Neural progenitor cell (in vitro differentiated cells): ENCODE measurements at regions not wholly inside any gene's neighbourhood (a gene's known extent, or its start where the extent isn't known, plus 50 kb on each side); places are given as distances from the start of the nearest gene placed in this dataset.

Source experiments
- DNase-seq: peaks from one replicate; pipeline ENCODE4 v3.0.0-alpha.2; 2016; ENCODE audit warnings: low spot score
- H2AFZ ChIP-seq: fragments of 200-600 bp; sonication (generic); replicated peaks from 2 replicates; pipeline ENCODE4 v1.6.1; 2016; ENCODE audit warnings: antibody characterized with exemption
- H3F3A ChIP-seq: fragments of 200-600 bp; sonication (generic); 2 replicates; pipeline ENCODE4 v1.6.1; 2016; ENCODE audit warnings: antibody characterized with exemption, low read depth
- H3K27ac ChIP-seq: fragments of 200-600 bp; sonication (generic); 2 replicates; pipeline ENCODE4 v1.5.1; 2016; ENCODE audit warnings: mild to moderate bottlenecking
- H3K27me3 ChIP-seq: fragments of 200-600 bp; sonication (generic); 2 replicates; pipeline ENCODE4 v1.6.1; 2016; ENCODE audit warnings: mild to moderate bottlenecking, moderate library complexity
- H3K36me3 ChIP-seq: fragments of 200-600 bp; sonication (generic); 2 replicates; pipeline ENCODE4 v1.5.1; 2016
- H3K4me1 ChIP-seq: fragments of 200-600 bp; sonication (generic); 2 replicates; pipeline ENCODE4 v1.6.1; 2016; ENCODE audit warnings: mixed run types
- H3K4me2 ChIP-seq: fragments of 200-600 bp; sonication (generic); 2 replicates; pipeline ENCODE4 v1.6.1; 2016
- H3K4me3 ChIP-seq: fragments of 200-600 bp; sonication (generic); 2 replicates; pipeline ENCODE4 v1.5.1; 2016
- H3K79me2 ChIP-seq: fragments of 200-600 bp; sonication (generic); 2 replicates; pipeline ENCODE4 v1.6.1; 2016; ENCODE audit warnings: low read depth
- H3K9ac ChIP-seq: fragments of 200-600 bp; sonication (generic); 2 replicates; pipeline ENCODE4 v1.6.1; 2016
- H3K9me3 ChIP-seq: fragments of 200-600 bp; sonication (generic); 2 replicates; pipeline ENCODE4 v1.5.1; 2016; ENCODE audit warnings: low read depth
- H4K20me1 ChIP-seq: fragments of 200-600 bp; sonication (generic); 2 replicates; pipeline ENCODE4 v1.6.1; 2016; ENCODE audit warnings: low read depth
- H3K27ac Mint-ChIP-seq: 3 replicates; pipeline ENCODE4 v1.8.0; 2021; ENCODE audit warnings: mixed read lengths
- H3K27me3 Mint-ChIP-seq: 2 replicates; pipeline ENCODE4 v1.8.0; 2022; ENCODE audit warnings: low read depth, mild to moderate bottlenecking, inconsistent platforms, moderate library complexity, mixed read lengths; ENCODE audit not compliant: insufficient read depth
- H3K36me3 Mint-ChIP-seq: 3 replicates; pipeline ENCODE4 v1.8.0; 2021; ENCODE audit warnings: mixed read lengths
- H3K4me1 Mint-ChIP-seq: 3 replicates; pipeline ENCODE4 v1.8.0; 2021; ENCODE audit warnings: mixed read lengths
- H3K4me3 Mint-ChIP-seq: 3 replicates; pipeline ENCODE4 v1.8.0; 2021; ENCODE audit warnings: mild to moderate bottlenecking, moderate library complexity, mixed read lengths
- H3K9me3 Mint-ChIP-seq: 3 replicates; pipeline ENCODE4 v1.8.0; 2020; ENCODE audit warnings: mixed read lengths
- EZH2 ChIP-seq: fragments of 200-600 bp; sonication (generic); IDR thresholded peaks from 2 replicates; pipeline ENCODE4 v1.6.1; 2017; ENCODE audit warnings: antibody characterized with exemption, mild to moderate bottlenecking, moderate library complexity
- EZH2phosphoT487 ChIP-seq: fragments of 200-600 bp; sonication (generic); IDR thresholded peaks from 2 replicates; pipeline ENCODE4 v1.6.1; 2017; ENCODE audit warnings: antibody characterized with exemption
- TF ChIP-seq, protein P1 (sequence below): fragments of 200-600 bp; sonication (generic); IDR thresholded peaks from 2 replicates; pipeline ENCODE4 v1.5.1; 2017; ENCODE audit warnings: antibody characterized with exemption, mild to moderate bottlenecking

DNA sequence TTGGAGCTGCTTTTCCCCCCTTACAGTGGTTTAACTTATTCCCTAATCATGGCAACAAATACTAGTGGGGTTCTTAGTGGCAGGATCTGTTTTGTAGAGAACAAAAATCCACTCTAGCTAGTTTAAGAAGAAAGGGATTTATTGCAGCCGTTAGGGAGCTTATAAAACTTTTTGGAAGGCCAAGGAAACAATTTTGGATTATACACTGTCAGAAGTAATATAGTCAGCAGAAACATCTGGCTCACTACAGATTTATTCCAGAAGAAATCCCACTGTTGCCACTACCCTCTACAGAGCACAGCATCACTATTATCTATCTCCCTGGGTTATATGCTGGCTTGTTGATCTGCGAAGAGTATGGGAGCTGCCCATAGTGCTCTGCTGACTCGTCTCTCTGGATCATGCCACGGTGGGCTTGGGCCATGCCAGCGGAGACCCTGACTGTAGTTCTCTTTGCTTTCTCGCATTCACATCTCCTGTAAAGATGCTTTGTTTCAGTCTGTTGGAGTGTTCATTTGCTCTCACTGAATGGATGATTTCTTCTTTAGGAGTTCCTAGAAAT is 107.5 kb downstream of the ODF2L start:
- Histone ChIP-seq H3K36me3 (no peaks in the 10 kb centered on the region), H3K27ac (no peak overlapping the region), H3F3A (no peaks in the 10 kb centered on the region), H3K4me2 (no peak overlapping the region), H3K9me3 (no peaks in the 10 kb centered on the region), H3K4me3 (no peak overlapping the region), H3K4me1 (no peaks in the 10 kb centered on the region), H3K79me2 (no peaks in the 10 kb centered on the region), H2AFZ (no peak overlapping the region), H3K9ac (no peak overlapping the region), H3K27me3 (no peaks in the 10 kb centered on the region), H4K20me1 (no peaks in the 10 kb centered on the region)
- H3K27ac Mint-ChIP-seq: no peak overlapping the region
- H3K9me3 Mint-ChIP-seq: no peaks in the 10 kb centered on the region
- TF ChIP-seq EZH2 (no peak), EZH2phosphoT487 (no peak)
- TF ChIP-seq, protein P1, sequence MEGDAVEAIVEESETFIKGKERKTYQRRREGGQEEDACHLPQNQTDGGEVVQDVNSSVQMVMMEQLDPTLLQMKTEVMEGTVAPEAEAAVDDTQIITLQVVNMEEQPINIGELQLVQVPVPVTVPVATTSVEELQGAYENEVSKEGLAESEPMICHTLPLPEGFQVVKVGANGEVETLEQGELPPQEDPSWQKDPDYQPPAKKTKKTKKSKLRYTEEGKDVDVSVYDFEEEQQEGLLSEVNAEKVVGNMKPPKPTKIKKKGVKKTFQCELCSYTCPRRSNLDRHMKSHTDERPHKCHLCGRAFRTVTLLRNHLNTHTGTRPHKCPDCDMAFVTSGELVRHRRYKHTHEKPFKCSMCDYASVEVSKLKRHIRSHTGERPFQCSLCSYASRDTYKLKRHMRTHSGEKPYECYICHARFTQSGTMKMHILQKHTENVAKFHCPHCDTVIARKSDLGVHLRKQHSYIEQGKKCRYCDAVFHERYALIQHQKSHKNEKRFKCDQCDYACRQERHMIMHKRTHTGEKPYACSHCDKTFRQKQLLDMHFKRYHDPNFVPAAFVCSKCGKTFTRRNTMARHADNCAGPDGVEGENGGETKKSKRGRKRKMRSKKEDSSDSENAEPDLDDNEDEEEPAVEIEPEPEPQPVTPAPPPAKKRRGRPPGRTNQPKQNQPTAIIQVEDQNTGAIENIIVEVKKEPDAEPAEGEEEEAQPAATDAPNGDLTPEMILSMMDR: no peak
- no peaks in the 10 kb centered on the region for H3K36me3 Mint-ChIP-seq
- no peak for DNase-seq
- H3K4me3 Mint-ChIP-seq: no peak overlapping the region
- H3K27me3 Mint-ChIP-seq: no peaks in the 10 kb centered on the region
- H3K4me1 Mint-ChIP-seq: peaks cover 3% of the 10 kb centered on the region

GRCh38 chr1:86285796-86286195 is 110.3 kb downstream of the ODF2L start:
- TF ChIP-seq EZH2phosphoT487 (no peak), EZH2 (no peak)
- TF ChIP-seq, protein P1: no peak
- H3K36me3 Mint-ChIP-seq: no peaks in the 10 kb centered on the region
- no peak overlapping the region for H3K27ac Mint-ChIP-seq
- H3K4me3 ChIP-seq: no peak overlapping the region
- H3K9me3 ChIP-seq: no peaks in the 10 kb centered on the region
- H3F3A ChIP-seq: no peaks in the 10 kb centered on the region
- no peaks in the 10 kb centered on the region for H4K20me1 ChIP-seq
- H3K27me3 ChIP-seq: no peaks in the 10 kb centered on the region
- no peak overlapping the region for H3K4me2 ChIP-seq
- H3K27ac ChIP-seq: no peak overlapping the region
- no peaks in the 10 kb centered on the region for H3K27me3 Mint-ChIP-seq
- no peaks in the 10 kb centered on the region for H3K36me3 ChIP-seq
- peaks cover 3% of the 10 kb centered on the region for H3K4me1 Mint-ChIP-seq
- no peak overlapping the region for H3K4me3 Mint-ChIP-seq
- no peak overlapping the region for H2AFZ ChIP-seq
- no peaks in the 10 kb centered on the region for H3K79me2 ChIP-seq
- no peaks in the 10 kb centered on the region for H3K4me1 ChIP-seq
- H3K9me3 Mint-ChIP-seq: no peaks in the 10 kb centered on the region
- no peak for DNase-seq
- H3K9ac ChIP-seq: no peak overlapping the region

GRCh38 chr1:86282611-86283010 is 113.5 kb downstream of the ODF2L start:
- Histone ChIP-seq H2AFZ (no peak overlapping the region), H3K4me2 (no peak overlapping the region), H3K4me3 (no peak overlapping the region), H3K27me3 (no peaks in the 10 kb centered on the region), H3K9ac (no peak overlapping the region), H3K36me3 (no peaks in the 10 kb centered on the region), H4K20me1 (no peaks in the 10 kb centered on the region), H3F3A (no peaks in the 10 kb centered on the region), H3K79me2 (no peaks in the 10 kb centered on the region), H3K9me3 (no peaks in the 10 kb centered on the region), H3K4me1 (peaks cover 4% of the 10 kb centered on the region), H3K27ac (no peak overlapping the region)
- H3K27ac Mint-ChIP-seq: no peak overlapping the region
- H3K4me1 Mint-ChIP-seq: no peaks in the 10 kb centered on the region
- no peaks in the 10 kb centered on the region for H3K9me3 Mint-ChIP-seq
- no peaks in the 10 kb centered on the region for H3K27me3 Mint-ChIP-seq
- TF ChIP-seq EZH2phosphoT487: no peak
- TF ChIP-seq EZH2: no peak
- TF ChIP-seq, protein P1: no peak
- no peak for DNase-seq
- H3K36me3 Mint-ChIP-seq: no peaks in the 10 kb centered on the region
- H3K4me3 Mint-ChIP-seq: no peak overlapping the region
